ENCODE measurements at regions not wholly inside any gene's neighbourhood (a gene's known extent, or its start where the extent isn't known, plus 50 kb on each side); places are given as distances from the start of the nearest gene placed in this dataset.

GRCh38 chr4:52372269-52372668 lies 286.8 kb downstream of the USP46 start:
- no peak overlapping the region for H2AFZ ChIP-seq (ENCODE audit: low read depth, low read length)
- H3K4me1 Mint-ChIP-seq (ENCODE audit: low read depth, unreplicated experiment): peaks cover 4% of the 10 kb centered on the region

GRCh38 chr4:52372747-52373146 lies 286.4 kb downstream of the USP46 start:
- Histone ChIP-seq H3K79me2 (ENCODE audit: insufficient read depth, low read length) (no peaks in the 10 kb centered on the region), H3K36me3 (ENCODE audit: insufficient read depth, low read length) (no peaks in the 10 kb centered on the region), H3K4me3 (ENCODE audit: insufficient read depth, low read depth, low read length) (no peak overlapping the region), H3K9me3 (ENCODE audit: insufficient read depth, low read depth, low read length) (no peaks in the 10 kb centered on the region), H3K4me1 (ENCODE audit: insufficient read depth, low read length) (no peaks in the 10 kb centered on the region), H2AFZ (ENCODE audit: low read depth, low read length) (no peak overlapping the region), H3K4me2 (ENCODE audit: low read length) (no peak overlapping the region), H3K9ac (ENCODE audit: low read length) (no peak overlapping the region), H3K27ac (ENCODE audit: low read depth, low read length) (no peak overlapping the region), H4K20me1 (ENCODE audit: insufficient read depth, low read length) (no peaks in the 10 kb centered on the region), H3K27me3 (ENCODE audit: insufficient read depth, low read length) (no peaks in the 10 kb centered on the region)
- peaks cover 9% of the 10 kb centered on the region for H3K27me3 Mint-ChIP-seq (ENCODE audit: low read depth, unreplicated experiment)
- DNase-seq (ENCODE audit: low read depth) (no peak), FAIRE-seq (no peak)
- H3K4me3 Mint-ChIP-seq (ENCODE audit: unreplicated experiment): no peak overlapping the region
- TF ChIP-seq EZH2 (IDR thresholded peaks at IDR 0.05; ENCODE audit: insufficient read depth, low read length) (no peak), CTCF (IDR thresholded peaks at IDR 0.05; ENCODE audit: insufficient read depth, low read depth, low read length) (no peak)
- peaks cover 4% of the 10 kb centered on the region for H3K4me1 Mint-ChIP-seq (ENCODE audit: low read depth, unreplicated experiment)
- no peaks in the 10 kb centered on the region for H3K36me3 Mint-ChIP-seq (ENCODE audit: low read depth, unreplicated experiment)
- H3K27ac Mint-ChIP-seq (ENCODE audit: unreplicated experiment): no peak overlapping the region
- peaks cover 3% of the 10 kb centered on the region for H3K9me3 Mint-ChIP-seq (ENCODE audit: unreplicated experiment)

More at GRCh38 chr4:52372269-52372668, 286.8 kb downstream of the USP46 start:
- Histone ChIP-seq H3K4me1 (ENCODE audit: insufficient read depth, low read length) (no peaks in the 10 kb centered on the region), H3K36me3 (ENCODE audit: insufficient read depth, low read length) (no peaks in the 10 kb centered on the region), H3K4me2 (ENCODE audit: low read length) (no peak overlapping the region), H3K9ac (ENCODE audit: low read length) (no peak overlapping the region), H3K79me2 (ENCODE audit: insufficient read depth, low read length) (no peaks in the 10 kb centered on the region), H3K9me3 (ENCODE audit: insufficient read depth, low read depth, low read length) (no peaks in the 10 kb centered on the region), H3K27me3 (ENCODE audit: insufficient read depth, low read length) (no peaks in the 10 kb centered on the region), H3K27ac (ENCODE audit: low read depth, low read length) (no peak overlapping the region), H3K4me3 (ENCODE audit: insufficient read depth, low read depth, low read length) (no peak overlapping the region), H4K20me1 (ENCODE audit: insufficient read depth, low read length) (no peaks in the 10 kb centered on the region)
- TF ChIP-seq EZH2 (IDR thresholded peaks at IDR 0.05; ENCODE audit: insufficient read depth, low read length) (no peak), CTCF (IDR thresholded peaks at IDR 0.05; ENCODE audit: insufficient read depth, low read depth, low read length) (no peak)
- H3K9me3 Mint-ChIP-seq (ENCODE audit: unreplicated experiment): peaks cover 2% of the 10 kb centered on the region
- H3K27ac Mint-ChIP-seq (ENCODE audit: unreplicated experiment): no peak overlapping the region
- peaks cover 9% of the 10 kb centered on the region for H3K27me3 Mint-ChIP-seq (ENCODE audit: low read depth, unreplicated experiment)
- H3K36me3 Mint-ChIP-seq (ENCODE audit: low read depth, unreplicated experiment): no peaks in the 10 kb centered on the region
- no peak for FAIRE-seq
- DNase-seq (ENCODE audit: low read depth): no peak
- no peak overlapping the region for H3K4me3 Mint-ChIP-seq (ENCODE audit: unreplicated experiment)

- Histone ChIP-seq H3K36me3 (ENCODE audit: insufficient read depth, low read length) (no peaks in the 10 kb centered on the region), H3K4me3 (ENCODE audit: insufficient read depth, low read depth, low read length) (no peak overlapping the region), H3K9me3 (ENCODE audit: insufficient read depth, low read depth, low read length) (no peaks in the 10 kb centered on the region), H3K4me1 (ENCODE audit: insufficient read depth, low read length) (no peaks in the 10 kb centered on the region), H3K4me2 (ENCODE audit: low read length) (no peak overlapping the region), H3K27ac (ENCODE audit: low read depth, low read length) (no peak overlapping the region), H2AFZ (ENCODE audit: low read depth, low read length) (no peak overlapping the region), H3K27me3 (ENCODE audit: insufficient read depth, low read length) (no peaks in the 10 kb centered on the region), H4K20me1 (ENCODE audit: insufficient read depth, low read length) (no peaks in the 10 kb centered on the region), H3K9ac (ENCODE audit: low read length) (no peak overlapping the region), H3K79me2 (ENCODE audit: insufficient read depth, low read length) (no peaks in the 10 kb centered on the region)
- no peak for TF ChIP-seq CTCF (IDR thresholded peaks at IDR 0.05; ENCODE audit: insufficient read depth, low read depth, low read length)
- TF ChIP-seq EZH2 (IDR thresholded peaks at IDR 0.05; ENCODE audit: insufficient read depth, low read length): no peak
- Mint-ChIP-seq H3K4me1 (ENCODE audit: low read depth, unreplicated experiment) (peaks cover 4% of the 10 kb centered on the region), H3K27ac (ENCODE audit: unreplicated experiment) (no peak overlapping the region), H3K9me3 (ENCODE audit: unreplicated experiment) (peaks cover 3% of the 10 kb centered on the region), H3K4me3 (ENCODE audit: unreplicated experiment) (no peak overlapping the region), H3K27me3 (ENCODE audit: low read depth, unreplicated experiment) (peaks cover 9% of the 10 kb centered on the region), H3K36me3 (ENCODE audit: low read depth, unreplicated experiment) (no peaks in the 10 kb centered on the region)
- DNase-seq (ENCODE audit: low read depth): no peak
- no peak for FAIRE-seq
Measured at GRCh38 chr4:52373650-52374049, 285.5 kb downstream of the USP46 start.
